ENCODE measurements at regions not wholly inside any gene's neighbourhood (a gene's known extent, or its start where the extent isn't known, plus 50 kb on each side); places are given as distances from the start of the nearest gene placed in this dataset.

DNA sequence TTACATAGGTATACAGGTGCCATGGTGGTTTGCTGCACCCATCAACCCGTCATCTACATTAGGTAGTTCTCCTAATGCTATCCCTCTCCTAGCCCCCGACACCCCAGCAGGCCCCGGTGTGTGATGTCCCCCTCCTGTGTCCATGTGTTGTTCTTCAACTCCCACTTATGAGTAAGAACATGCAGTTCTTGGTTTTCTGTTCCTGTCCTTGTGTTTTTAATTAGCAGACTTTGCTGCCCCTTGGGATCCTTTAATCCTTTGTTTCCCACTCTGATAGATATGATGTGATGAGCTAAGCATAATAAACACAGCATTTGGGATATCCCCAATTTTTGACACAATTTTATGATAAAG is 71.1 kb upstream of the PALS2 start:
- no peaks in the 10 kb centered on the region for H3K36me3 ChIP-seq (replicated peaks; ENCODE audit: low read depth, low read length)
- H3K9me3 ChIP-seq (ENCODE audit: insufficient read depth, low read length): no peaks in the 10 kb centered on the region
- no peaks in the 10 kb centered on the region; the same call in 1 of the 2 replicates for H3K27me3 ChIP-seq (ENCODE audit: low read depth, low read length)
- no peak overlapping the region for H3K4me3 ChIP-seq (ENCODE audit: low read length)
- H3K4me1 ChIP-seq (ENCODE audit: low read length): no peaks in the 10 kb centered on the region
- TF ChIP-seq EZH2phosphoT487 (IDR thresholded peaks at IDR 0.05; ENCODE audit: low read depth): no peak
- TF ChIP-seq, protein P1, sequence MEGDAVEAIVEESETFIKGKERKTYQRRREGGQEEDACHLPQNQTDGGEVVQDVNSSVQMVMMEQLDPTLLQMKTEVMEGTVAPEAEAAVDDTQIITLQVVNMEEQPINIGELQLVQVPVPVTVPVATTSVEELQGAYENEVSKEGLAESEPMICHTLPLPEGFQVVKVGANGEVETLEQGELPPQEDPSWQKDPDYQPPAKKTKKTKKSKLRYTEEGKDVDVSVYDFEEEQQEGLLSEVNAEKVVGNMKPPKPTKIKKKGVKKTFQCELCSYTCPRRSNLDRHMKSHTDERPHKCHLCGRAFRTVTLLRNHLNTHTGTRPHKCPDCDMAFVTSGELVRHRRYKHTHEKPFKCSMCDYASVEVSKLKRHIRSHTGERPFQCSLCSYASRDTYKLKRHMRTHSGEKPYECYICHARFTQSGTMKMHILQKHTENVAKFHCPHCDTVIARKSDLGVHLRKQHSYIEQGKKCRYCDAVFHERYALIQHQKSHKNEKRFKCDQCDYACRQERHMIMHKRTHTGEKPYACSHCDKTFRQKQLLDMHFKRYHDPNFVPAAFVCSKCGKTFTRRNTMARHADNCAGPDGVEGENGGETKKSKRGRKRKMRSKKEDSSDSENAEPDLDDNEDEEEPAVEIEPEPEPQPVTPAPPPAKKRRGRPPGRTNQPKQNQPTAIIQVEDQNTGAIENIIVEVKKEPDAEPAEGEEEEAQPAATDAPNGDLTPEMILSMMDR (IDR thresholded peaks at IDR 0.05; ENCODE audit: low read depth, low read length): no peak
- H3K79me2 ChIP-seq (ENCODE audit: low read length): no peaks in the 10 kb centered on the region
- no peak overlapping the region for H3K4me2 ChIP-seq (ENCODE audit: low read length)
- H2AFZ ChIP-seq (ENCODE audit: low read depth, low read length): no peak overlapping the region
- no peaks in the 10 kb centered on the region for H4K20me1 ChIP-seq (ENCODE audit: insufficient read depth, low read length)
- no peak overlapping the region for H3K27ac ChIP-seq (ENCODE audit: low read length)
- no peak overlapping the region for H3K9ac ChIP-seq (ENCODE audit: low read length)

DNA sequence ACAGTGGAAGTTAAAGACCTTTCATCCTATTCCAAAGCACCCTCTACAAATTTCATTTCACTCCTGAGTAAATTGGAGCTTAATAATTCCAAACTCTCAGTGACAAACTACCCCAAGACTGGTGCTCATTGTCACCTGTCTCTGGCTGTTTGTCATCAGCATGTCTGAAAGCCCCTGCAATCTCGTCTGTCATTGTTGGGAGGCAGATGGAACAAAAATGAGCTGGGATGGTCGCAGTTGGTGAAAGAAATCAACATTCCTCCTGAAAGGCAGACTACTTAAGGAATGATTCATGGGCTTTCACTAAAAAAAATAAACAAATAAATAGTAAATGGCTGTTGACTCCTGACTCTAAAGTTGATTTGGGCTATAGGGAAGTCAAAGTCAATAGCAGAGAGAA is 69.7 kb upstream of the PALS2 start:
- H3K27ac ChIP-seq (ENCODE audit: low read length): no peak overlapping the region
- TF ChIP-seq, protein P1 (IDR thresholded peaks at IDR 0.05; ENCODE audit: low read depth, low read length): no peak
- no peak for TF ChIP-seq EZH2phosphoT487 (IDR thresholded peaks at IDR 0.05; ENCODE audit: low read depth)
- H3K27me3 ChIP-seq (ENCODE audit: low read depth, low read length): no peaks in the 10 kb centered on the region; the same call in 1 of the 2 replicates
- H3K9ac ChIP-seq (ENCODE audit: low read length): no peak overlapping the region
- no peak overlapping the region for H3K4me2 ChIP-seq (ENCODE audit: low read length)
- no peak overlapping the region for H3K4me3 ChIP-seq (ENCODE audit: low read length)
- H4K20me1 ChIP-seq (ENCODE audit: insufficient read depth, low read length): no peaks in the 10 kb centered on the region
- no peaks in the 10 kb centered on the region for H3K36me3 ChIP-seq (replicated peaks; ENCODE audit: low read depth, low read length)
- H2AFZ ChIP-seq (ENCODE audit: low read depth, low read length): no peak overlapping the region
- H3K79me2 ChIP-seq (ENCODE audit: low read length): no peaks in the 10 kb centered on the region
- no peaks in the 10 kb centered on the region for H3K9me3 ChIP-seq (ENCODE audit: insufficient read depth, low read length)
- no peaks in the 10 kb centered on the region for H3K4me1 ChIP-seq (ENCODE audit: low read length)

- Histone ChIP-seq H3K4me1 (ENCODE audit: low read length) (no peaks in the 10 kb centered on the region), H2AFZ (ENCODE audit: low read depth, low read length) (no peak overlapping the region), H3K36me3 (replicated peaks; ENCODE audit: low read depth, low read length) (no peaks in the 10 kb centered on the region), H3K27me3 (ENCODE audit: low read depth, low read length) (no peaks in the 10 kb centered on the region; the same call in 1 of the 2 replicates), H3K4me3 (ENCODE audit: low read length) (no peak overlapping the region), H3K9me3 (ENCODE audit: insufficient read depth, low read length) (no peaks in the 10 kb centered on the region), H4K20me1 (ENCODE audit: insufficient read depth, low read length) (no peaks in the 10 kb centered on the region), H3K9ac (ENCODE audit: low read length) (no peak overlapping the region), H3K27ac (ENCODE audit: low read length) (no peak overlapping the region), H3K79me2 (ENCODE audit: low read length) (no peaks in the 10 kb centered on the region), H3K4me2 (ENCODE audit: low read length) (no peak overlapping the region)
- TF ChIP-seq EZH2phosphoT487 (IDR thresholded peaks at IDR 0.05; ENCODE audit: low read depth): no peak
- TF ChIP-seq, protein P1 (IDR thresholded peaks at IDR 0.05; ENCODE audit: low read depth, low read length): no peak
Measured at GRCh38 chr7:24504040-24504439, 69.2 kb upstream of the PALS2 start.

DNA sequence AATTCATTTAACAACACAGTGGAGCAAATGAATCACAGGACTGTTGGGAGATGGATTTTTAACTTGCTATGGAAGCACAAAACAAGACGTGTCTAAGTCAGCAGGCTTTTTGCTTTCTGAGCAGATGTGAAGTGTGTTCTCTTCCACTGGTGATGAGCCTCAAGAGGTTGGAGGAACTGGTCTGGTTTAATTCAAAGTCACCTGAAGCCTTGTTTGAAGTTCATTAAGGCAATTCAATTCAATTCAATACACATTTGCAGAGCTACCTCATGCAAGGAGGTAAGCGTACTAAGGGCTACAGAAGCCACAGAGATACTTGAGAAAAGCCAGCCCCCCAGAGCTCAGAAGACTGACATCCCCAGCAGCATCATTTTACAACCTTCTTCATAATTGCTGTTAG is 68.4 kb upstream of the PALS2 start:
- Histone ChIP-seq H3K27me3 (ENCODE audit: low read depth, low read length) (no peaks in the 10 kb centered on the region), H2AFZ (ENCODE audit: low read depth, low read length) (no peak overlapping the region), H4K20me1 (ENCODE audit: insufficient read depth, low read length) (no peaks in the 10 kb centered on the region), H3K9ac (ENCODE audit: low read length) (no peak overlapping the region), H3K27ac (ENCODE audit: low read length) (no peak overlapping the region), H3K4me1 (ENCODE audit: low read length) (no peaks in the 10 kb centered on the region), H3K4me2 (ENCODE audit: low read length) (no peak overlapping the region), H3K36me3 (replicated peaks; ENCODE audit: low read depth, low read length) (no peaks in the 10 kb centered on the region), H3K79me2 (ENCODE audit: low read length) (no peaks in the 10 kb centered on the region), H3K9me3 (ENCODE audit: insufficient read depth, low read length) (no peaks in the 10 kb centered on the region), H3K4me3 (ENCODE audit: low read length) (no peak overlapping the region)
- TF ChIP-seq, protein P1 (IDR thresholded peaks at IDR 0.05; ENCODE audit: low read depth, low read length): no peak
- no peak for TF ChIP-seq EZH2phosphoT487 (IDR thresholded peaks at IDR 0.05; ENCODE audit: low read depth)

Data from OCI-LY3 (cell line).